Astrocyte (in vitro differentiated cells and primary cell): ENCODE measurements at regions not wholly inside any gene's neighbourhood (a gene's known extent, or its start where the extent isn't known, plus 50 kb on each side); places are given as distances from the start of the nearest gene placed in this dataset.

Experiments used
- DNase-seq: peaks from one replicate; pipeline ENCODE4 v3.0.0-alpha.2; 2010; ENCODE audit warnings: low read depth
- FAIRE-seq: peaks from 2 replicates; lab custom pipeline; 2011; peaks lifted over from hg19 to GRCh38; lab: Jason Lieb, UNC
- H2AFZ ChIP-seq: 2 replicates; pipeline ENCODE4 v1.6.0; 2012; ENCODE audit warnings: low read depth, low read length, inconsistent platforms
- H3K27ac ChIP-seq: 2 replicates; pipeline ENCODE4 v1.5.1; 2011; ENCODE audit warnings: low read depth, low read length, inconsistent platforms
- H3K27me3 ChIP-seq: 2 replicates; pipeline ENCODE4 v1.6.0; 2011; ENCODE audit warnings: low read length, inconsistent platforms; ENCODE audit not compliant: insufficient read depth
- H3K36me3 ChIP-seq: 2 replicates; pipeline ENCODE4 v1.5.1; 2011; ENCODE audit warnings: low read length, inconsistent platforms; ENCODE audit not compliant: insufficient read depth
- H3K4me1 ChIP-seq: 2 replicates; pipeline ENCODE4 v1.5.1; 2011; ENCODE audit warnings: low read length, inconsistent platforms; ENCODE audit not compliant: insufficient read depth
- H3K4me2 ChIP-seq: 2 replicates; pipeline ENCODE4 v1.6.0; 2012; ENCODE audit warnings: low read length, inconsistent platforms
- H3K4me3 ChIP-seq: 2 replicates; pipeline ENCODE4 v1.5.1; 2011; ENCODE audit warnings: low read depth, mild to moderate bottlenecking, low read length, inconsistent platforms; ENCODE audit not compliant: insufficient read depth
- H3K79me2 ChIP-seq: 2 replicates; pipeline ENCODE4 v1.6.0; 2012; ENCODE audit warnings: mild to moderate bottlenecking, low read length, inconsistent platforms; ENCODE audit not compliant: insufficient read depth
- H3K9ac ChIP-seq: 2 replicates; pipeline ENCODE4 v1.6.0; 2012; ENCODE audit warnings: mild to moderate bottlenecking, low read length, inconsistent platforms
- H3K9me3 ChIP-seq: 2 replicates; pipeline ENCODE4 v1.5.1; 2012; ENCODE audit warnings: low read depth, mild to moderate bottlenecking, low read length, inconsistent platforms; ENCODE audit not compliant: insufficient read depth
- H4K20me1 ChIP-seq: 2 replicates; pipeline ENCODE4 v1.6.0; 2012; ENCODE audit warnings: low read length, inconsistent platforms; ENCODE audit not compliant: insufficient read depth
- H3K27ac Mint-ChIP-seq: one replicate; pipeline ENCODE4 v1.8.0; 2021; ENCODE audit warnings: mild to moderate bottlenecking, mixed read lengths; ENCODE audit not compliant: unreplicated experiment
- H3K27me3 Mint-ChIP-seq: one replicate; pipeline ENCODE4 v1.8.0; 2021; ENCODE audit warnings: low read depth, mixed read lengths; ENCODE audit not compliant: unreplicated experiment
- H3K36me3 Mint-ChIP-seq: one replicate; pipeline ENCODE4 v1.8.0; 2021; ENCODE audit warnings: low read depth, mixed read lengths; ENCODE audit not compliant: unreplicated experiment
- H3K4me1 Mint-ChIP-seq: one replicate; pipeline ENCODE4 v1.8.0; 2021; ENCODE audit warnings: low read depth, mixed read lengths; ENCODE audit not compliant: unreplicated experiment
- H3K4me3 Mint-ChIP-seq: one replicate; pipeline ENCODE4 v1.8.0; 2021; ENCODE audit warnings: mild to moderate bottlenecking, moderate library complexity, mixed read lengths; ENCODE audit not compliant: unreplicated experiment
- H3K9me3 Mint-ChIP-seq: one replicate; pipeline ENCODE4 v1.8.0; 2021; ENCODE audit warnings: mild to moderate bottlenecking, mixed read lengths; ENCODE audit not compliant: unreplicated experiment
- EZH2 ChIP-seq: IDR thresholded peaks from 2 replicates; pipeline ENCODE4 v1.6.1; 2012; ENCODE audit warnings: mild to moderate bottlenecking, low read length, inconsistent platforms; ENCODE audit not compliant: insufficient read depth
- TF ChIP-seq, protein P1 (sequence below): IDR thresholded peaks from 2 replicates; pipeline ENCODE4 v1.5.1; 2011; ENCODE audit warnings: low read depth, mild to moderate bottlenecking, inconsistent platforms, low read length, moderate library complexity; ENCODE audit not compliant: insufficient read depth

DNA sequence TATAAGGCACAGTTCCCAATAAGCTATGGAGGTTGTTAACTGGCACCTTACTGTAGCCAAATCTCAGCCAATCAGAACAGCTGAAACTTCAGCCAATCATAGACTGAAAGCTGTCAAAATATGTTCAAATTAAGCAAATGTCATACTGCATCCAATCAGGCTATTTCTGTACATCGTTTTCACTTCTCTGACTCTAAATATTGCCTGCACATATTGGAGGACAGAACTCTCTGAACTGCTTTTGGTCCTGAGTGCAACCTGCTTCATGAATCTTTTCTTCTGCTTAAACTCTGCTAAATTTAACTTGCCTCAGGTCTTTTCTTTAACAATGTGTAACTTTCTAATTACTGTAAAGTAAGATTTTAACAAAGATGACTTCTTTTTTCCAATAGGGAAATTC is 1198.9 kb upstream of the PCDH7 start:
- Mint-ChIP-seq H3K27me3 (no peaks in the 10 kb centered on the region), H3K9me3 (peaks cover 3% of the 10 kb centered on the region), H3K4me3 (no peak overlapping the region), H3K4me1 (no peaks in the 10 kb centered on the region), H3K36me3 (no peaks in the 10 kb centered on the region), H3K27ac (no peak overlapping the region)
- H3K4me1 ChIP-seq = no peaks in the 10 kb centered on the region
- H3K4me2 ChIP-seq = no peak overlapping the region
- H3K36me3 ChIP-seq = no peaks in the 10 kb centered on the region
- H4K20me1 ChIP-seq = no peaks in the 10 kb centered on the region
- H3K27ac ChIP-seq = no peak overlapping the region
- no peaks in the 10 kb centered on the region for H3K9me3 ChIP-seq
- H3K9ac ChIP-seq = no peak overlapping the region
- H3K27me3 ChIP-seq = no peaks in the 10 kb centered on the region
- no peaks in the 10 kb centered on the region for H3K79me2 ChIP-seq
- H3K4me3 ChIP-seq = no peak overlapping the region
- FAIRE-seq (no peak), DNase-seq (no peak)
- peak overlapping the region; percentile 45 for H2AFZ ChIP-seq
- no peak for TF ChIP-seq EZH2
- TF ChIP-seq, protein P1, sequence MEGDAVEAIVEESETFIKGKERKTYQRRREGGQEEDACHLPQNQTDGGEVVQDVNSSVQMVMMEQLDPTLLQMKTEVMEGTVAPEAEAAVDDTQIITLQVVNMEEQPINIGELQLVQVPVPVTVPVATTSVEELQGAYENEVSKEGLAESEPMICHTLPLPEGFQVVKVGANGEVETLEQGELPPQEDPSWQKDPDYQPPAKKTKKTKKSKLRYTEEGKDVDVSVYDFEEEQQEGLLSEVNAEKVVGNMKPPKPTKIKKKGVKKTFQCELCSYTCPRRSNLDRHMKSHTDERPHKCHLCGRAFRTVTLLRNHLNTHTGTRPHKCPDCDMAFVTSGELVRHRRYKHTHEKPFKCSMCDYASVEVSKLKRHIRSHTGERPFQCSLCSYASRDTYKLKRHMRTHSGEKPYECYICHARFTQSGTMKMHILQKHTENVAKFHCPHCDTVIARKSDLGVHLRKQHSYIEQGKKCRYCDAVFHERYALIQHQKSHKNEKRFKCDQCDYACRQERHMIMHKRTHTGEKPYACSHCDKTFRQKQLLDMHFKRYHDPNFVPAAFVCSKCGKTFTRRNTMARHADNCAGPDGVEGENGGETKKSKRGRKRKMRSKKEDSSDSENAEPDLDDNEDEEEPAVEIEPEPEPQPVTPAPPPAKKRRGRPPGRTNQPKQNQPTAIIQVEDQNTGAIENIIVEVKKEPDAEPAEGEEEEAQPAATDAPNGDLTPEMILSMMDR = no peak

DNA sequence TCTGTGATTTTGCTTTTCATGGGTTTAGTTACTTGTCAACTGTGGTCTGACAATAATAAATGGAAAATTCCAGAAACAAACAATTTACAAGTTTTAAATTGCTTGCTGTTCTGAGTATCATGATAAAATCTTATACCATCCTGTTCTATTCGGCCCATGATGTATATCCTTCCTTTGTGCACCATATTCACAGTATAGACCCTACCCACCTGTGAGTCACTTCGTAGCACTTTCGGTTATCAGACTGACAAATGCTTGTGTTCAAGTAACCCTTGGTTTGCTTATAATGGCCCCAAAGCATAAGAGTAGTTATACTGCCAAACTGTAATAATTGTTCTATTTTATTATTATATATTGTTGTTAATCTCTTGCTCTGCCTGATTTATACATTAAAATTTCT is 1183.4 kb upstream of the PCDH7 start:
- Histone ChIP-seq H3K79me2 (no peaks in the 10 kb centered on the region), H2AFZ (no peak overlapping the region), H3K36me3 (no peaks in the 10 kb centered on the region), H3K4me2 (no peak overlapping the region), H3K27ac (no peak overlapping the region), H3K27me3 (no peaks in the 10 kb centered on the region), H3K9ac (no peak overlapping the region), H3K9me3 (peaks cover 1% of the 10 kb centered on the region), H3K4me1 (no peaks in the 10 kb centered on the region), H4K20me1 (no peaks in the 10 kb centered on the region), H3K4me3 (no peak overlapping the region)
- H3K4me3 Mint-ChIP-seq = no peak overlapping the region
- no peaks in the 10 kb centered on the region for H3K36me3 Mint-ChIP-seq
- FAIRE-seq = no peak
- TF ChIP-seq, protein P1 = no peak
- no peak for TF ChIP-seq EZH2
- H3K27me3 Mint-ChIP-seq = no peaks in the 10 kb centered on the region
- no peaks in the 10 kb centered on the region for H3K9me3 Mint-ChIP-seq
- DNase-seq = no peak
- no peaks in the 10 kb centered on the region for H3K4me1 Mint-ChIP-seq
- no peak overlapping the region for H3K27ac Mint-ChIP-seq

DNA sequence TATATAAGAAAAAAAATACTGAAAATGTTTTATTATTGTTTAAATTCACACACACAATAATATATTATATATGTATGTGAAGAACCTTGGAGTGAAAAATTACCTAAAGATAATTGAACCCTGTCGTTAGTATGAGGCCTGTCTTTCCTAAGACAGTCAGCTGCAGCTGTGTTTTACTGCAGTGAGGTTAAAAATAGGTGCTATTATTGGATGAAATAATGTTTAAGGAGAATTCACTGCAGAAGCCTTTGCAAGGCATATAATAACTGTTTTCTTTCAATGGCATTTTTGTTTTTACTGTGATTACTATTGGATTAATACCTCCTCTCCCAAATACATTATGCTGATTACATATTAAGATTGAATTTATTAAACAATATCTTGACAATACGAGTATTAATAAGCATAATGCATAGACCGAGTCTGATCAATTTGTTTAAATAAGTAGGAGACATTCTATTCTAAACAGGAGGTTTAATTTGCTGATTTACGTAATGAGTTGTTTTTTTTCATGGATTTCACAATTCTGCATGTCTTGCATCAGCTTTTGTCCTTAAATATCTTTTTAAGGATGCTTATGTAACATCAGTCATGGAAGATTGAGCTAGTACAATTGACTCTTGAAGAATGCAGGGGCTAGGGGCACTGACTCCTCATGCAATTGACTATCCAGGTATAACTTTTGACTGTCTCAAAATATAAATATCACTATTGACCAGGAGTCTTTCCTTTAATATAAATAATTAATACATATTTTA is 1181.1 kb upstream of the PCDH7 start:
- Histone ChIP-seq H3K27ac (no peak overlapping the region), H2AFZ (no peak overlapping the region), H3K27me3 (no peaks in the 10 kb centered on the region), H3K36me3 (no peaks in the 10 kb centered on the region), H3K79me2 (no peaks in the 10 kb centered on the region), H3K4me3 (no peak overlapping the region), H3K4me1 (no peaks in the 10 kb centered on the region), H3K4me2 (no peak overlapping the region), H3K9me3 (peaks cover 4% of the 10 kb centered on the region), H4K20me1 (no peaks in the 10 kb centered on the region), H3K9ac (no peak overlapping the region)
- Mint-ChIP-seq H3K4me3 (no peak overlapping the region), H3K36me3 (no peaks in the 10 kb centered on the region), H3K27ac (no peak overlapping the region), H3K9me3 (no peaks in the 10 kb centered on the region), H3K27me3 (no peaks in the 10 kb centered on the region), H3K4me1 (no peaks in the 10 kb centered on the region)
- DNase-seq (no peak), FAIRE-seq (no peak)
- TF ChIP-seq, protein P1 = no peak
- no peak for TF ChIP-seq EZH2
